ENCODE measurements at regions not wholly inside any gene's neighbourhood (a gene's known extent, or its start where the extent isn't known, plus 50 kb on each side); places are given as distances from the start of the nearest gene placed in this dataset.

DNA sequence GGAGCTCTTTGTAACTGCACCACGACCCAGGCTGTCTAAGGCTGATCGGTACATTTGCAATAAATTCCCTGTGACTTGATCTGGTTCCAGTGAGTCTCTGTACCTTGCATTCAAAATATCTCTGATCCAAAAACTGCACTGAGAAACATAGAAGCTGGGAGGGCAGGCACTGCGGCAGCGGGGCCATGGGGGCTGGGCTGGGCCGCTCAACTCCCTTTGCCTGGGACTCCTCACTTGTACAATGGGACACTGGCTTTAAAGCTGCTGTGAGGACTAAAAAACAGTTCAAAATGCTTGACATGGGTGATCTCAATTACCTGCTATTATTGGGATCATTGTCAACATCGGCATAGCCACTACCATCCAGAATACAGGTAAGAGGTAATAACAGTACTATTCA lies 644.0 kb downstream of the AJAP1 start:
- DNase-seq, result no peak

DNA sequence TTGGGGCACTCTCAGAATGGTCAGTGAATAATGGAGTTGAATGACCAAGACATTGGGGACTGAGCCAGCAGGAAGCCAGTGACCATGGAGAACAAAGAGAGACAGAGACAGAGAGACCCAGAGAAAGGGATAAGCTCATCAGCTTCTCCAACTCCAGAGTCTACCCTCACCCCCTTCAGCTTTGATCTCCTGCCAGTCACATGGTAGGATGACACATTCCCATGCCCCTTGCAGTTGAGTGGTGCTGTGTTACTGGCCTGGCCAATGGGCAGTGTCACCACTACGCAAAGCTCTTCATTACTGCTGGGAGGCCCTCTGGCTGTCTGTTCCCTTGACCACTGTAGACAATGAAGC lies 643.5 kb downstream of the AJAP1 start:
- no peak for DNase-seq

DNA sequence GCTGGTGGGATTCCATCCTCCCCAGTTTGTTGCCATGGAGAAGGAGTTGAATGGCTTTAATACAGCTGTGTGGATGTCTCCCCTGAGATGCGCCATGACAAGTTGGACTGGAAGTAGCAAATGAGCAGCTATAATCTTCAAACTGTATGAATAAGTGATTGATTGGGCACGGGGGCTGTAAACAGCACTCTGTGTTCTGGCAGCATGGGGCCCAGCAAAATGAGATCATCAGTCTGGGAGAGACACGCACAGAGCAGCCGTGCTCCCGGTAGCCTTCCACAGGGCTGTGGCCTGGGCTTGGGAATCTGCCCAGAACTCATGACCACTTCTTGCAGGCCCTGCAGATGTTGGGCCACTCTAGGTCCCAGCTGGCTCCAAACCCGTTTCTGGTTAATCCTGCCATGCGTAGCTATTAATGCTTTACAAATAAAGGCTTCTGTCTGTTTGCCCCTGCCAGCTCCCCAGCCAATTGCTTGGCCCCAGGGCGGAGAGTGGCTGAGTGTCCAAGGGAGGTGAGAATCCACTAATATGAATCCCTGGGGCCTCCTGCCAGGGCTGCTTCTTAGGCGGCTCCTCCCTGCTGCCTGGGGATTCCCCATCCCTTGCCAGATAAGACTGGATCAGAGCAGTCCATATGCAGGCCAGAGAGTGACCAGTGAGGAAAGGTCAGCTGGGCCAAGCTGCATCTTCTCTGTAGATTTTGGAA lies 642.9 kb downstream of the AJAP1 start:
- no peak for DNase-seq

DNA sequence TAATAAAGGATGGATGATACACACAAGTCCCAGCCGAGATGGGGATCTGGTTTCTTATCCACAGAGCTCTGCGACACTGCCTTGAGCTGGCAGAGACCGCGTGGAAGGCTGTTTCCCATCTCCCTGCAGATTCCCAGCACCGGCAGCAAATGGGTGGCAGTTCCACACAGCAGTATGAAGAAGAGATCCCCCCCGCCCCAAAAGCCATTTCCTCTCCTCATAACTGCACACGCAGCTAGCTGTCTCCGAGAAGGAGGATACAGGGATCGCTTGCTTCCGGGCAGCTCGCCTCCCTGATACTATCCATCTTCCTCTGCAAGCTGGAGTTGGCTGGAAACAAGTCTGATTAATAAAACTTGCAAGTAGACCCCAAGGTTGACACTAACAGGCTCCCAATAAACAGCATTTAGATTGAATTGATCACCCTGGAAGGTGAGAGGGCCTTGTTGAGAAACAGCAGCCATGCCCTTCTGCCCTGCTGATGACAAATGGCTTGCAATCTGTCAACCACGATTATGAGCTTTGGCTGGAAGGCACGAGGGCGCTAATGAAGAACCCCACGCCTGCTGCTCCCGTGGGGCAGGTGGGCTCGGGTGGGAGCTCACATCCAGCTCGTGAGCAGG lies 642.3 kb downstream of the AJAP1 start:
- DNase-seq, result no peak

DNA sequence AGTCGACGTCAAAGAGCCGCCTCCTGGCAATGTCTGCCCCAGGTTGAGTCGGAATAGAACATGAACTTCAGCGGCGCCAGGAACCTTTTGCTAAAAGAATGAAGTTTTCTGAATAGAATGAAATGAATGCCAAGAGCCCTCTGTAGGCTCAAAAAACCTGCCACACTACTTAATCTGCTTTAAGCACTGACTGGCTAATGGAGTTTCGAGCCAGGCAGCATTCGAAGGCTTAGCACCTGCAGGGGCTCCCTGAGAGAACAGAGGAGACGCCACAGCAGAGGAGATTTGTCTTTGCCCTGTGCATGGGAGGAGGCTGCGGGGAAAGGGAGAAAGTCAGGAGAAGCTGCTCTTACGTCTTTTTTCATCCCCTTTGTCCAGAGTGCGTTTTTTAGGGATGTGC lies 641.7 kb downstream of the AJAP1 start:
- DNase-seq, result no peak

DNA sequence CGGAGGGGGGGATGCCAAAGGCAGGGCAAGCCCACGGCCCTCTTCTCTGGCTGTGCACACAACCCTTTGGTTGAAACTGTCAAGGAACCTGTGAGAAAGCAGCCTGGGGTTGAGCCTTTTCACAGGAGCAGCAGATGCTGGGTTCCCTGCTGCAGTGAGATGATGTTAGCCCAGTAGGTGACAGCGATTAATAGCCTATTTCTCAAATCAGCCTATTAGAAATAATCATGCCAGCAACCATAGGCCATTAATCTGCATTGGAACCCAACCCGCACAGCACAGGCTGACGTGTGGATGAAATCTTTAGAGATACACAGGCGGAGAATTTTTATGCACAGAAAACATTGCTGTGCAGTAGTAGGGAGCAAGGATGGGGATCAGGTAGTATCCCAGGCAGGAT lies 637.5 kb downstream of the AJAP1 start:
- no peak for DNase-seq

DNA sequence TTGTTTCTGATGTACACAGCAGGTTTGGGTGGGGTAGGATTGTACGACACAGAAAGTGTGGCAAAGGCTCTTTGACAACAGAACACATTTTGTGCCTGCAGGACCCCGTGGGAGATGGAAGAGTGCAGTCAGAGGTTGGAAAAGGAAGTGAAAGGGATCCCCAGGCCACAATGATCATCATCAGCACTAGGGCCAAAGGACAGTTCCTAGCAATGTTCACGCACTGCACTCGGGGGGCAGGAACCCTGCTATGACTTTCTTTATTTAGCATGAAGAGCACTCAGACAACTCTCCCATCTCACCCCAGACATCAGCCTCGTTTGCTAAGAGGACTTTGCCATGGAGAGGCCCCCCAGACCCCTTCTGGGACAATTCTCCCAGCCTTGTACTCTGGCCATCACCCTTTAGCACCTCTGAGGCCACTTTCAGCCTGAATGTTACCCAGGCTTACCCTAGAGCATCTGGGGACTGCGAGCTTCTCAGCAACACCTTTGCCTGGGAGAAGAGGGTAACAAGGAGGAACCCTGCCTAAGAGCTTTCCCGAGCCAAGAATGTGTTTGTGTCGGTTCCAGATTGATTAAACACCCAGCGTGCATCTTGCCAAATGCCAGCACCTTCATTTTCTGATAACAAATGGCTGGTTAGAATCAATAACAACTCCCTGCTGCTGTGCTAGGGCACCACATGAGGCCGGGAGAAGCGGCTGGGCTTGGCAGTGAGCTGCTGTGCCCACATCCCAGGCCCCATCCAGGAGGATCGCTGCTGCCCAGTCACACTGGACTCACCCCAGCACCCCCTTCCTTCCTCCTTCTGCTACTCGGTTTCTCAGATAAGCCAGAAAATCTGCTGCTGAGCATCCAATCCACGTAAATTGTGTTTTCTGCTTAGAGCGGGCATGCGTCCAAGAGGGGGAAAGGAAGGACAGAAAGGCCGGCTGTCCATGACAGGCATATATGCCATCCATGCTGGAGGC lies 633.1 kb downstream of the AJAP1 start:
- DNase-seq, result no peak

DNA sequence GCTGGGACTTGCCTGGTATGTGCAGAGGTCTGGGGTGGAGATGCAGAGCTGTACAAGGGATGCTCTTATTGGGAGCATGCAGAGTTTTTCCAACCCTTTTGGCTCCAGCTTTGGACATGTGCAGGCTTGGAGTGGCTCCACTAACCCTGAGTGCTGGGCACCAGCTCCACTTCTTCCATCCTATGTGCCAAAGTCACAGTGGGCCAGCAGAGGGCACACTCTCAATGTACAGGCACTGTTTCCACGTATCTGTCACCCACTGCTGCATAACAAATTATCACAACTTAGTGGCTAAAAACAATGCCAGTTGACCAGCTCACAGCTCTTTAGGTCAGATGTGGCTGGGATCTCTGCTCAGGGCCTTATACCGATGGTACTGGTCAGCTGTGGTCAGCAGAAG lies 631.8 kb downstream of the AJAP1 start:
- DNase-seq, result no peak

DNA sequence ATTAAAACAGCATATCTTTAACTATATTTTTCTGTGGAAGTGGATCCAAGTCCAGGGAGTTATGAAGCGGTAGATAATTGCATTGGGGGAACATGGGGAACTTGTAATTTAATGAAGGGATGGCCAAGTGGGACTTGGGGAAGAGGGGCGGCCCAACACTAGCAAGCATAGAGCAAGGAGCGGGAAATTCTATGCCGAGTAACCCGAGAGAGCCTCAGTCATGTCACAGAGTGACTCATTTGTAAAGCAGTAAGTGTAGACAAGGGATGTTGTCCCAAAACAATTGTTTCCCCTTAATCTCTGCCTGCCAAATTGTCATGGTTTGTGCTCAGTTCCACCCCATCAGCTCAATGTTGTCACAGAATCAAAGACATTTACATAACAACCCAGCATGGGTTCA lies 620.1 kb downstream of the AJAP1 start:
- no peak for DNase-seq

DNA sequence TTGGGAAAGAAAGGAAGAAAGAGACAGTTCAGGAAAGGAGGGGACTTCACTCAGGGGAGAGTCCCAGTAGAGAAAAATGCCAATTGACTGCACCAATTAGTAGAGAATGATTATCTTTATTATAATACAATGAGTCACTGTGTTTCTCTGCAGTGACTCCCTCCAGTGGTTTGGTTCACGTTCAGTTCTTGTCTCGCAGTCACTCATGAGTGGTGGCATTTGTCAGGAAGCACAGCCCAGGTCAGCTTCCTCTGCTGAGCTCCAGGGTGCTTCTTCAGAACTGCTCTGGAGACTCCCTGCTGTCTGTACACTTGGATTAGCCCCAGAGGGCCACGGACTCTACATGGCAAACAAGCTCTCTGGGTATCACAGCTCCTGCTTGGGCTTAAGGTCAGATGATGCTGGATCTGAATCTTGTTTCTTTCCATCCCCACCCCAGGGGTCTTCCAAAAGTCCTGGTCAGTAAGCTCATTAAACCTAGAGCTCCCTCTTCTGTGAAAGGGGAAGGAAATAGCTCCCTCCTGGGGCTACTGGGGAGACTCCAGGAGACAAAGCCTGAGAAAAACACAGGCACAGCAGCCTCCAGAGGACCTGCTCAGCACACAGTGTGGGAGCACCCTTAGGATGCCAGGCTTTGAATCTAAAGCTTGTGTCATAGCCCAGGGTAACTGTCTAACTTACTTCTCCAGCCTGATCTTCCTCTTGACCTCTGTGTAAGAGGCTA lies 619.0 kb downstream of the AJAP1 start:
- DNase-seq, result no peak

DNA sequence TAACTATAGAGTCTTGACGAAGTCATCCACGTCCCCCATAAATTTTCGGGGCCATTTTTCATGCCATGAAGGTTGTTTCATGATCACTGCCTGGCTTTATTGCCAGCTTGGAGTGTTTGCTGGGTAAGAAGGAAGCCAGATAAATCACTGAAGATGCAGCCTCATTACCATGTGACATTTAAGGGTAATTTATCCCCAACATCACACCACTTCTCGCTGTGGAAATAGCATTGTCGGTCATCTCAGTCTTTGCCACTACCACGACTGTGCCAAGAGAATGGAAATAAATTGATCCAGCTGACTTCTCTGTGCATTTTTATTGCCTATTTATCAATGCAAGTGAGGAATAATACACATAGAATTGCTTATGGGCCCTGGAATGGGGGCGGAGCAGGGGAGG lies 617.9 kb downstream of the AJAP1 start:
- DNase-seq, result no peak

DNA sequence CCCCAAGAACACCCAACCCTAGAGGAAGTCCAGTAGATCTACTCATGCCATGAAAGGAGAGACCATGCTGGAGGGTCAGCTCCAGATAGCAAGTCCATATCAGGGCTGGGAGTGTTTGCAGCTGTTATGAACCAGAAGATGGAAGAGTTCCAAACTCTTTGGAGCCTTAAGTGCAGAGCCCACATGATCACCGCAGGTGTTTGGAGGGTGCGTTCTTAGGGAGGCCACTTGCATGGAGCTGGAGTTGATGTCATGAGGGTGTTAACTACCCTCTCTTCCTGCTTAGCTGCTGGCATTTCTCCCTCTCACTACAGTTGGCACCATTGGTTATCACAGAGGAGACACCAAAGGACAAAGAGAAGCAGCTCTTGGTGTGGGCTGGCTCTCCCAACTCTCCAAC lies 616.9 kb downstream of the AJAP1 start:
- DNase-seq, result no peak

DNA sequence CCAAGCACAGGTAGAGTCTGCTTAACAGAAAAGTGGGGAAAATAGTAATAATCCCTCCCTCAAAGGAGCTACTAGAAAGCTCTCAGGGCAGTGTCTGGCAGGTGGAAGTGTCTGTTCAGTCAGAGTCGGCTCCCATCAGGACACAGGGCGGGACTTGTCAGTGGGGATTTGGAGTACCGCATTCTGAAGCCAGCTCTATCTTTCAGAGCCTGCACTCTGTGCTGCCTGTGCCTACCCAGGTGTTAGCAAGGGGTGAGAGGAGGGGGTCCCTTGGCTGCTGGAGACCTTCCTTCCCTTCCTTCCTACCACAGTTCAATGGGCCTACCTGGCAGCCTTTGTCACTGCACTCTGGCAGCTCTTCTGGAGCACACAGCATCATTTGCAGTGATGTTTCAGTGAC lies 615.5 kb downstream of the AJAP1 start:
- no peak for DNase-seq

DNA sequence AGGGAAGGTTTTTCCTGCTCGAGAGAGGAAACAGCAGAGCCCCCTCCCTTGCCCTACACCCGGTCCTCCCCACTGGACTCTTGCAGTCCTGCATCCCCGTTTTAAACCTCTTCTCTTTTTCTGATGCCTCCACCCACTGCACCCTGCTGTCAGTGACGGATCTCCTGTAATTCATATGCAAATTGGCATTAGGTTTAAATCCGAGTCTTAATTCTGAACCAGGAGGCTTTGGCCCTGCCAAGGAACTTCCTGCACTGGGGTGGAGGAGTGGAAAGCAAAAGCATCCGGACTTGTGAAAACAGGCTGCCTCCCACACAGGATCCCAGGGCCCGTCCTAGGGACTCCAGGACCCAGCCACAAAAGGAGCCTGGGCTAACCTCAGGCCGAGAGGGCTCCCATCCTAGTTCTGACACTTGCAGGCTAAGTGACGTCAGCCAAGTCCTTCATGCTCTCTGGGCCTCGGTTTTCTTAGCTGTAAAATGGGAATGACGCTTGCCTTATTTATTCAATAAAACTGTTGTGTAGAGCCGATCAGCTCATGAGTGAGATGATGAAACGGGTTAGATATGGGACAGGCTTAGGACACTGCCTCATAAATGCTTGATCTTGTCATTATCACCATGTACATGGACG lies 613.3 kb downstream of the AJAP1 start:
- DNase-seq, result no peak

DNA sequence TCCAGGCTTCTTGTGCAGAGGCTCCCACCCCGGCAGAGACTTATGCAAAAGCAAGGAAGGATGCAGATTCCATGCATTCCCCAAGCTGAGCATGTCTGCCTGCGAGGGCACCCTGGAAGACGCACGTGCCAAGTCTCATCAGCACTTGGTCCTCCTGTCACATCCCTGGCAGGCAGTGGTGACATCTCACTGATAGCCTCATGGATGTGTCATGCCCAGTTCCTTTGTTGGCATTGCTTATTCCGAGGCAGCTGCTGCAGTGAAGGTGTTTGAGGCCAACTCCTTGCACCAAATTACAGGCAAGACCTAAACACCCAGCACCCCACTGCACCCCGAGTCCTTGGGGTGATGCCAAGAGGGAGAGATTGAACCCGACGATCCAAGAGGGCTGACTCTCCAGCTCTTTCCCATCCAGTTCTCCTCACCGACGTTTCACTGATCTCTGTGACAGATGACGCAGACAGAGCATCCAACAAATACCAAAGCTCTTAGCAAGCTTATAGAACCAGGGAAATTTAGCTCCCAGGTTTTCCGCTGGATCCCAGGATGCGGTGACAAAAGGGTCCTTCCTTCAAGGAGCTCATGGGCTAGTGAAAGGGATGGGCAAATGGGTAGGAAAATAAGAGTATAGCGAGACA lies 611.1 kb downstream of the AJAP1 start:
- DNase-seq, result no peak

DNA sequence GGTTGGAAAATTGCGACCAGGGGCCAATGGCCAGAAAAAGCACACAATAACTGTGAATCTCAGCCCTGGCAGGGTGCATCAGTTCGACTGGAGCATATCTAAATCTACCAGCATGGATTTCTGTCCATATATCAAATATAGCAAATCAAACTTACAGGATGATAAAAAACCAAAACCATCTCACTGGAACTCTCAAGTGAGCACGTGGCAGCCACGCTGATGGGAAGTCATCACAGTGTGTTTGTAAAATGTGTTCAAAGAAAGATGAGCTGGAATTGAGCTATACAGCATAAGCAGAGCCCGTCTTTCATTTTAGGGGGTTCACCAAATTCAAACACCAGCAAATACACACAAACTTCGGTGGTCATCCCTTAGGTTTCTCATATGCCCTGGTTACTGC lies 610.1 kb downstream of the AJAP1 start:
- no peak for DNase-seq

DNA sequence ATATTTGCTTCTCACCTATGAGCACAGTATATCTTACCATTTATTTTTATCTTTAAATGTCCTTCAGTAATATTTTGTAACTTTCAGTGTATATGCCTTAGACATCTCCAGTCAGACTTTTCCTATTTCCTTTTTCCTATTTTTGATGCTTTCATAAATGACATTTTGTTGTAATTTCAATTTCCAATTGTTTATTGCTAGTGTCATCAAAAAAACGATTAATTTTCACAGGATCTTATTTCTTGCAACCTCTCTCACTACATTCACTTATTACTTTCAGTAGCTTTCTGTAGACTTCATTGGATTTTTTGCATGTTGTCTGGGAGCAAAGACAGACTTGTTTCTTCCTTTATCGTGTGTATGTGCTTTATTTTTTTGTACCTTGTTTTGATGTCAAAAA lies 602.4 kb downstream of the AJAP1 start:
- no peak for DNase-seq

DNA sequence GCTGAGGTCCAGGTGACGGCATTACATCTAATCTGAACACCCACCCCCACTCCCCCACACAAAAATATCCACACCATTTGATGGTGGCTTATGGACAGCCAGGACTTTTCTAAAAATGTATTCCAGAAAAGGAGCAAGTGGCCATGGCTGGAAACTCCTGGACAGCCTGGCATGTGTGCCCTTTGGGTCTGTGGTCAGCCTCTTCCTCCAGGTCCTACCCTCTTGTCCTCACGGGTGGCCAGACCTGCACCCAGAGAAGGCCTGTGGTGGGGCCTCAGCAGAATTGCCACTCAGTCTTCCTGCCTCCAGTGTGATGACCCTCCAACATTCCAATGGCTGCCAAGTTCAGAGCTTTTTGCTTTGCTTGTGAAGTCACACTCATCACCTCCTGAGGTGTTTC lies 600.6 kb downstream of the AJAP1 start:
- DNase-seq, result no peak

DNA sequence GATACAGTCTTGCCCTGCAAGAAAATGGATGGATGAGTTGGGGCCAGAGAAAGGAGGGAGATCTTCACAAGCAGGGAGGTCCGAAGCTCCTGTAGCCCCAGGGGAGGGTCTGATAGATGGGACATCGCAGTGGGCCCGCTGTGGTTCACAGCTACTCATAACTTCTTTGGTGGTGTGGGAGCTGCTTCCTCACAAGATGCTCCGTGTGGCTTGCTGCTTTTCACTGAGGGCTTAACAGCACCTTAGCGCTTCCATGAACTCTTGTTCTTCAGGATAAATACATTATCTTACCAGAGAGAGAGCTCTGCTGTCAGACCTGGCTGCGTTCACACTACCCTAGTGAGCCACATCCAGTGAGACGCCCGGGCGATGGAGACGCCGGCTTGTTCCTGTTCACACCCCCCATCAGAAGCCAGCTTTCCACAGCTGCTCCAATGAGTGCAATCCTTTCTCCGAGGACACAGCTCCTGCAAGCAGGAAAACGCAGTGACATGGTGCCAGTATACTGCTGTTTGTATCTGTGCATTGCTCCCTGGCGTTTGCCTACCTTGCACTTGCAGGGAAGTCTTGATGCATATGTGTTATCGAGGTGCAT lies 599.8 kb downstream of the AJAP1 start:
- DNase-seq, result no peak

DNA sequence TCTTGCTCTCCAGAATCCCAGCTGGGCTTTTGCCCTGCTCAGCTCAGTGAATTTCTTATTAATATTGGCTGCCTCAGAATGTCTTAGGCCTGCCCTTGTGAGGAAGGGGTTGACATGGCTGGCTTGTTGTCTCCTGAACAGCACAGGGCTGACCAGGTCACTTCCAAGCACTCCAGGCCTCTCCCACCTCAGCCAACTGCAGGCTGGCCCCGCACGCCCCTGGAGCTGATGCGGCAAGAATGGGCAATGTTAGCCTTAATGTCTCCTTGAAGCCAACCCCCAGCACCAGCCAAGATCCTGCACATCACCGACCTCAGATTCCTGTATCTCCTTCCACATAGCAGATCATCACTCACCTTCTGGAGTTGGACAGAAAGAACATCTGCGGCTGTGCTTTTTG lies 598.6 kb downstream of the AJAP1 start:
- DNase-seq, result no peak

DNA sequence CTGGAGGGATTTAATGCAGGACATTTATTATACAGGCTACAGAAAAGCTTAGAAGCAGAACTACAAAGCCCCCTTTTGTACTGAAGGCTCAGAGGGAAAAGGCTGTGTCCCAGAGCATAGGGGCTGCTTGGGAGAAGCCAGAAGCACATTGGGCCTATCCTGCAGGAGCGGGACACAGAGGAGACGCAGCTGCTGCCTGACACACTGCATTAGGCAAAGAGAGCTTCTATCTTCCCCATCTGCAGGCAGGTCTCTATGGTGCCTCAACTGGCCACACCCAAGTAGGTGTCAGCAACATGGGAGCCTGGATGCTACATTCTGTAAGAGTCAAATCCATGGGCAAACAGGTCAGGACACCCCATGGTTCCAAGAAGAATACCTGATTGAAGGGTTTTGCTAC lies 595.9 kb downstream of the AJAP1 start:
- DNase-seq, result no peak

DNA sequence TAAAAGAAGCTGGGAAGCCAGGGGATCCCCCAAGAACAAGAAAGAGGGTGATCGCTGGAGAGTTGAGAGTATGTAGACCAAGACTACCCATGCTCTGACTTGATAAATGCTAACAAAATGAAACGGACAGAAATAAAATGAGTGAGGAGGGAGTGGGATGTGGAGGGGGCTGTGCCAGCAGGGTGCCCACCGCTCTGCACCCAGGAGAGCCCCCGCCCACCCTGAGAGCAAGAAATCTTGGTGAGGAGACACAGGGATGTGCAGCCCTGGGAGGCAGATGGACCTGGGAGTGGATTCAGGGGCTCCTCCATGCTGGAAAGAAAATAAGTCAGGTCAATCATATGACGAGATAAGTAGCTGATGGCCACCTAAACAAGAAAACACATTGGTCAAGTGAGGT lies 590.9 kb downstream of the AJAP1 start:
- DNase-seq, result no peak

Measured in NCI-H510A (cell line).